ENCODE measurements at regions not wholly inside any gene's neighbourhood (a gene's known extent, or its start where the extent isn't known, plus 50 kb on each side); places are given as distances from the start of the nearest gene placed in this dataset.

DNA sequence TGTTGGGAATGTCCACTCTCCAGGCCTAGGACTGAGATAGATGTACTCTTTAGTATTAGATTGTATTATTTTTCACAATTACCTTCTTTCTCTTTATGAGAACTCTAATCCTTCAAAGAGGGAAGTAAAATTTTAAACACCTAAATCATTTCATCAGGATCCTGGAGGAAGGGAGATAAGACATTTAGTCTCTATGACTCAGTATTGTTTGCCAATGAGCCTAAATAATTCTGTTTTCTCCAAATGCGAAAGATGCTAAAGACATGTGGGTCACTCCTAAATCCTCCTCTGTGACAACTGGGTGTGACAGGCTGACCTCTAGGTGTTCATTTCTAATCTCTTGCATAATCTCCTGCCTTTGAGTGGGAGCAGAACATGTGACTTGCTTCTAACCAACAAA, 1736.6 kb upstream of the MIR17HG start:
- Histone ChIP-seq H3K23ac (ENCODE audit: low read length) (no peak overlapping the region), H3K4me2 (ENCODE audit: low read length) (no peak overlapping the region), H3K27me3 (ENCODE audit: insufficient read depth, low read length) (no peaks in the 10 kb centered on the region), H3K4me1 (ENCODE audit: control insufficient read depth in 1 of 2, insufficient read depth in 2 of 2, low read length in 2 of 2) (no peaks in the 10 kb centered on the region), H2AFZ (ENCODE audit: insufficient read depth, low read length, poor library complexity) (no peak overlapping the region), H2AK5ac (ENCODE audit: low read length) (no peak overlapping the region), H3K79me1 (ENCODE audit: low read length) (no peaks in the 10 kb centered on the region), H3K4ac (ENCODE audit: low read depth, low read length) (no peak overlapping the region), H3K4me3 (ENCODE audit: low read depth, low read length) (no peak overlapping the region), H4K12ac (ENCODE audit: low read depth, low read length) (no peak overlapping the region), H4K91ac (ENCODE audit: low read depth, low read length) (no peak overlapping the region), H3K36me3 (ENCODE audit: control insufficient read depth in 1 of 2, insufficient read depth in 2 of 2, low read length in 2 of 2) (no peaks in the 10 kb centered on the region), H2BK5ac (ENCODE audit: low read depth, low read length, poor library complexity) (no peak overlapping the region), H3K9ac (ENCODE audit: low read length) (no peak overlapping the region), H3K14ac (ENCODE audit: low read length) (no peak overlapping the region), H2BK120ac (ENCODE audit: insufficient read depth, low read length, poor library complexity) (no peak overlapping the region), H3K27ac (ENCODE audit: low read depth, low read length) (no peak overlapping the region), H2BK12ac (ENCODE audit: low read length) (no peak overlapping the region), H4K8ac (ENCODE audit: low read depth, low read length) (no peak overlapping the region), H3K9me3 (ENCODE audit: insufficient read depth, low read depth, low read length) (peaks cover 5% of the 10 kb centered on the region), H3K79me2 (ENCODE audit: control insufficient read depth, insufficient read depth, low read length, poor library complexity) (no peaks in the 10 kb centered on the region), H3K18ac (ENCODE audit: low read length) (no peak overlapping the region)
- DNase-seq: no peak
- no CpG with 5 or more reads among the region's 1 CpG for WGBS (ENCODE audit: extremely low coverage, insufficient coverage, insufficient read length)

DNA sequence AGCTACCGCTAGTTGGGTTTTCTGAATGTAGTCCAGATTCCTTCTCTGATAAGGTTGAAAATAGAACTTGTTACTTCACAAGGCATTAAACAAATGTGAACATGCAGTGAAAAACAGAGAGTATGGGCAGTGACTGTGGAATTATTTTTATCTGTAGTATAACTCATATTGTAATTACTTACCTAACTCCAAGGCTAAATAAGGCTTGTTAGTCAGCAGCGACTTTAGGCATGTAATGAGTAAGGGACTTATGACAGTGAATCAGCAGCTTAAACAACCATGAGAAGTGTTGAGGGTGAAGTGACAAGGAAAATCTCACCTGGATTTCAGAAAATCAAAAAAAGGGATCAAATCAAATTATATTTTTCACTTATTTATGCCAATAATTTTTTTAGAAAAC, 1719.5 kb upstream of the MIR17HG start:
- no peaks in the 10 kb centered on the region for H3K79me2 ChIP-seq (ENCODE audit: control insufficient read depth, insufficient read depth, low read length, poor library complexity)
- no peak overlapping the region for H2BK12ac ChIP-seq (ENCODE audit: low read length)
- H3K18ac ChIP-seq (ENCODE audit: low read length): no peak overlapping the region
- no peak overlapping the region for H3K4me2 ChIP-seq (ENCODE audit: low read length)
- no peak for DNase-seq
- H3K14ac ChIP-seq (ENCODE audit: low read length): no peak overlapping the region
- no peaks in the 10 kb centered on the region for H3K4me1 ChIP-seq (ENCODE audit: control insufficient read depth in 1 of 2, insufficient read depth in 2 of 2, low read length in 2 of 2)
- H4K91ac ChIP-seq (ENCODE audit: low read depth, low read length): no peak overlapping the region
- H4K8ac ChIP-seq (ENCODE audit: low read depth, low read length): no peak overlapping the region
- H3K23ac ChIP-seq (ENCODE audit: low read length): no peak overlapping the region
- H2BK5ac ChIP-seq (ENCODE audit: low read depth, low read length, poor library complexity): no peak overlapping the region
- no peak overlapping the region for H3K4me3 ChIP-seq (ENCODE audit: low read depth, low read length)
- no peaks in the 10 kb centered on the region for H3K27me3 ChIP-seq (ENCODE audit: insufficient read depth, low read length)
- no peak overlapping the region for H3K4ac ChIP-seq (ENCODE audit: low read depth, low read length)
- H3K27ac ChIP-seq (ENCODE audit: low read depth, low read length): no peak overlapping the region
- no peak overlapping the region for H2AFZ ChIP-seq (ENCODE audit: insufficient read depth, low read length, poor library complexity)
- no peak overlapping the region for H4K12ac ChIP-seq (ENCODE audit: low read depth, low read length)
- H2AK5ac ChIP-seq (ENCODE audit: low read length): no peak overlapping the region
- H3K9ac ChIP-seq (ENCODE audit: low read length): no peak overlapping the region
- H2BK120ac ChIP-seq (ENCODE audit: insufficient read depth, low read length, poor library complexity): no peak overlapping the region
- no CpG with 5 or more reads among the region's 2 CpGs for WGBS (ENCODE audit: extremely low coverage, insufficient coverage, insufficient read length)
- no peaks in the 10 kb centered on the region for H3K36me3 ChIP-seq (ENCODE audit: control insufficient read depth in 1 of 2, insufficient read depth in 2 of 2, low read length in 2 of 2)
- no peaks in the 10 kb centered on the region for H3K9me3 ChIP-seq (ENCODE audit: insufficient read depth, low read depth, low read length)
- H3K79me1 ChIP-seq (ENCODE audit: low read length): no peaks in the 10 kb centered on the region

- Histone ChIP-seq H3K4me3 (ENCODE audit: low read depth, low read length) (no peak overlapping the region), H3K4ac (ENCODE audit: low read depth, low read length) (no peak overlapping the region), H4K8ac (ENCODE audit: low read depth, low read length) (no peak overlapping the region), H3K79me2 (ENCODE audit: control insufficient read depth, insufficient read depth, low read length, poor library complexity) (no peaks in the 10 kb centered on the region), H2BK120ac (ENCODE audit: insufficient read depth, low read length, poor library complexity) (no peak overlapping the region), H3K18ac (ENCODE audit: low read length) (no peak overlapping the region), H3K9me3 (ENCODE audit: insufficient read depth, low read depth, low read length) (no peaks in the 10 kb centered on the region), H3K23ac (ENCODE audit: low read length) (no peak overlapping the region), H3K27ac (ENCODE audit: low read depth, low read length) (no peak overlapping the region), H2BK5ac (ENCODE audit: low read depth, low read length, poor library complexity) (no peak overlapping the region), H2AFZ (ENCODE audit: insufficient read depth, low read length, poor library complexity) (no peak overlapping the region), H3K79me1 (ENCODE audit: low read length) (no peaks in the 10 kb centered on the region), H4K12ac (ENCODE audit: low read depth, low read length) (no peak overlapping the region), H4K91ac (ENCODE audit: low read depth, low read length) (no peak overlapping the region), H3K9ac (ENCODE audit: low read length) (no peak overlapping the region), H2AK5ac (ENCODE audit: low read length) (no peak overlapping the region), H3K4me2 (ENCODE audit: low read length) (no peak overlapping the region), H3K36me3 (ENCODE audit: control insufficient read depth in 1 of 2, insufficient read depth in 2 of 2, low read length in 2 of 2) (no peaks in the 10 kb centered on the region), H3K4me1 (ENCODE audit: control insufficient read depth in 1 of 2, insufficient read depth in 2 of 2, low read length in 2 of 2) (no peaks in the 10 kb centered on the region), H3K27me3 (ENCODE audit: insufficient read depth, low read length) (no peaks in the 10 kb centered on the region), H2BK12ac (ENCODE audit: low read length) (no peak overlapping the region), H3K14ac (ENCODE audit: low read length) (no peak overlapping the region)
- DNase-seq: no peak
- no CpG with 5 or more reads among the region's 5 CpGs for WGBS (ENCODE audit: extremely low coverage, insufficient coverage, insufficient read length)
Measured at GRCh38 chr13:89628567-89628966, 1718.9 kb upstream of the MIR17HG start.

GRCh38 chr13:89650226-89650625, 1697.3 kb upstream of the MIR17HG start:
- no peak overlapping the region for H2AFZ ChIP-seq (ENCODE audit: insufficient read depth, low read length, poor library complexity)
- H3K36me3 ChIP-seq (ENCODE audit: control insufficient read depth in 1 of 2, insufficient read depth in 2 of 2, low read length in 2 of 2): no peaks in the 10 kb centered on the region
- H3K9ac ChIP-seq (ENCODE audit: low read length): no peak overlapping the region
- H4K8ac ChIP-seq (ENCODE audit: low read depth, low read length): no peak overlapping the region
- no peak overlapping the region for H3K4me2 ChIP-seq (ENCODE audit: low read length)
- H3K23ac ChIP-seq (ENCODE audit: low read length): no peak overlapping the region
- WGBS (ENCODE audit: extremely low coverage, insufficient coverage, insufficient read length): no CpG with 5 or more reads among the region's 7 CpGs
- no peaks in the 10 kb centered on the region for H3K79me1 ChIP-seq (ENCODE audit: low read length)
- no peak overlapping the region for H2BK120ac ChIP-seq (ENCODE audit: insufficient read depth, low read length, poor library complexity)
- no peak overlapping the region for H3K18ac ChIP-seq (ENCODE audit: low read length)
- peaks cover 3% of the 10 kb centered on the region for H3K9me3 ChIP-seq (ENCODE audit: insufficient read depth, low read depth, low read length)
- no peak overlapping the region for H3K14ac ChIP-seq (ENCODE audit: low read length)
- H3K4ac ChIP-seq (ENCODE audit: low read depth, low read length): no peak overlapping the region
- no peak overlapping the region for H2BK12ac ChIP-seq (ENCODE audit: low read length)
- H4K91ac ChIP-seq (ENCODE audit: low read depth, low read length): no peak overlapping the region
- H3K27ac ChIP-seq (ENCODE audit: low read depth, low read length): no peak overlapping the region
- H3K79me2 ChIP-seq (ENCODE audit: control insufficient read depth, insufficient read depth, low read length, poor library complexity): no peaks in the 10 kb centered on the region
- H2AK5ac ChIP-seq (ENCODE audit: low read length): no peak overlapping the region
- no peaks in the 10 kb centered on the region for H3K4me1 ChIP-seq (ENCODE audit: control insufficient read depth in 1 of 2, insufficient read depth in 2 of 2, low read length in 2 of 2)
- H2BK5ac ChIP-seq (ENCODE audit: low read depth, low read length, poor library complexity): no peak overlapping the region
- H3K4me3 ChIP-seq (ENCODE audit: low read depth, low read length): no peak overlapping the region
- no peaks in the 10 kb centered on the region for H3K27me3 ChIP-seq (ENCODE audit: insufficient read depth, low read length)
- H4K12ac ChIP-seq (ENCODE audit: low read depth, low read length): no peak overlapping the region
- DNase-seq: no peak

GRCh38 chr13:89660752-89661151, 1686.7 kb upstream of the MIR17HG start:
- no peak overlapping the region for H2BK5ac ChIP-seq (ENCODE audit: low read depth, low read length, poor library complexity)
- H3K79me2 ChIP-seq (ENCODE audit: control insufficient read depth, insufficient read depth, low read length, poor library complexity): no peaks in the 10 kb centered on the region

More at GRCh38 chr13:89660752-89661151, 1686.7 kb upstream of the MIR17HG start:
- no peaks in the 10 kb centered on the region for H3K27me3 ChIP-seq (ENCODE audit: insufficient read depth, low read length)
- no peak overlapping the region for H4K12ac ChIP-seq (ENCODE audit: low read depth, low read length)
- H2BK120ac ChIP-seq (ENCODE audit: insufficient read depth, low read length, poor library complexity): no peak overlapping the region
- no peak overlapping the region for H3K9ac ChIP-seq (ENCODE audit: low read length)
- no peak overlapping the region for H3K27ac ChIP-seq (ENCODE audit: low read depth, low read length)
- DNase-seq: no peak
- no peak overlapping the region for H4K91ac ChIP-seq (ENCODE audit: low read depth, low read length)
- no peaks in the 10 kb centered on the region for H3K79me1 ChIP-seq (ENCODE audit: low read length)
- no peak overlapping the region for H3K4me3 ChIP-seq (ENCODE audit: low read depth, low read length)
- no peak overlapping the region for H3K23ac ChIP-seq (ENCODE audit: low read length)
- no peak overlapping the region for H2AK5ac ChIP-seq (ENCODE audit: low read length)
- no peak overlapping the region for H3K4ac ChIP-seq (ENCODE audit: low read depth, low read length)
- no peak overlapping the region for H2BK12ac ChIP-seq (ENCODE audit: low read length)
- no peaks in the 10 kb centered on the region for H3K4me1 ChIP-seq (ENCODE audit: control insufficient read depth in 1 of 2, insufficient read depth in 2 of 2, low read length in 2 of 2)
- no peak overlapping the region for H3K14ac ChIP-seq (ENCODE audit: low read length)
- no peaks in the 10 kb centered on the region for H3K36me3 ChIP-seq (ENCODE audit: control insufficient read depth in 1 of 2, insufficient read depth in 2 of 2, low read length in 2 of 2)
- H3K4me2 ChIP-seq (ENCODE audit: low read length): no peak overlapping the region
- H3K18ac ChIP-seq (ENCODE audit: low read length): no peak overlapping the region
- no peaks in the 10 kb centered on the region for H3K9me3 ChIP-seq (ENCODE audit: insufficient read depth, low read depth, low read length)
- H4K8ac ChIP-seq (ENCODE audit: low read depth, low read length): no peak overlapping the region
- H2AFZ ChIP-seq (ENCODE audit: insufficient read depth, low read length, poor library complexity): no peak overlapping the region

Measured in trophoblast cell (in vitro differentiated cells and primary cell).